Epidermal melanocyte (primary cell): ENCODE measurements at regions not wholly inside any gene's neighbourhood (a gene's known extent, or its start where the extent isn't known, plus 50 kb on each side); places are given as distances from the start of the nearest gene placed in this dataset.

ENCODE experiments used
- DNase-seq: peaks from one replicate; pipeline ENCODE4 v3.0.0; 2011; ENCODE audit warnings: low spot score; ENCODE audit not compliant: insufficient read length

DNA sequence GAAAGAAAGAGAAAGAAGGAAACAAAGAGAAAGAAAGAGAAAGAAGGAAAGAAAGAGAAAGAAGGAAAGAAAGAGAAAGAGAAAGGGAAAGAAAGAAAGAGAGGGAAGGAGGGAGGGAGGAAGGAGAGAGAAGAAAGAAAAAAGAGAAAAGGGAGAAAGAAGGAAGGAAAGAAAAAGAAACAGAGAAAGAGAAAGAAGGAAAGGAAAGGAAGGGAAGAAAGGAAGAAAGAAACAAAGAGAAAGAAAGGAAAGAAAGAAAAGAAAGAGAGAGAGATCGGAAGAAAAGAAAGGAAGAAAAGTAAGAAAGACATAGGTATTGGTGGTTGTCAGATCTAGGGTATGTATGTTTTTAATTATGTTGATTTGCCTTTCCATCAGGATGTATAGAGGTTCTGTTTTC, 342.3 kb downstream of the FOXG1 start:
- no peak for DNase-seq

DNA sequence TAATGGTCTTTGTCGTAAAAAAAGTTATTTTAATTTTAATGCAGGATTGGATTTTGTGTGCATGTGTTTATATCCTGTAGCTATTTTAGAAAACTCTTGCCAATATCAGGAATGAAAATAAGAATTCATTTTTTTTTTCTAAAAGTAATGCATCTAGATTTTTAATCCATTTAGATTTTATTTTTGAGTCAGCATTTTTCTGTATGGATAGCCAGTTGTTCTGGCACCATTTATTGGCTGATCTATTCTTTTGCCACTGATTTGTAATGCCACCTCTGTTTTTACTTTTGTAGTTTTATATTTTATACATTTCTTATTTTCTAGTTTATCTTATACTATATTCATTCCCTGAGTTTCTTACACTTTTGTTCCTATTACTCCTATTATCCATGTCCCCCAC, 343.0 kb downstream of the FOXG1 start:
- DNase-seq = no peak

DNA sequence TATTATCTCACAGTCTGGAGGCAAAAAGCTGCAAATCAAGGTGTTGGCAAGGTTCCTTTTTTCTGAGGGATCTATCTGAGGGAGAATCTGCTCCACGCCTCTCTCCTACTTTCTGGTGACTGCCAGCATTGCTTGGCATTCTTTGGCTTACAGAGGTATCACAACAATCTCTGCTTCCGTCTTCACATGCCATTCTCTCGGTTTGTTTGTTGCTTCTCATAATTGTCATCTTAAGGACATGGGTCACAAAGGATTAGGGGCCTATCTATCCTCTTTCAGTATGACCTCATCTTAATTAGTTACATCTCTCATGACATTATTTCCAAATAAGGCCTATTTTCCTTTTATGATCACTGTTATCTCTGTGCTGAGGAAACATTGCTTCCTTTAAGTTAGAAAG, 345.0 kb downstream of the FOXG1 start:
- no peak for DNase-seq

DNA sequence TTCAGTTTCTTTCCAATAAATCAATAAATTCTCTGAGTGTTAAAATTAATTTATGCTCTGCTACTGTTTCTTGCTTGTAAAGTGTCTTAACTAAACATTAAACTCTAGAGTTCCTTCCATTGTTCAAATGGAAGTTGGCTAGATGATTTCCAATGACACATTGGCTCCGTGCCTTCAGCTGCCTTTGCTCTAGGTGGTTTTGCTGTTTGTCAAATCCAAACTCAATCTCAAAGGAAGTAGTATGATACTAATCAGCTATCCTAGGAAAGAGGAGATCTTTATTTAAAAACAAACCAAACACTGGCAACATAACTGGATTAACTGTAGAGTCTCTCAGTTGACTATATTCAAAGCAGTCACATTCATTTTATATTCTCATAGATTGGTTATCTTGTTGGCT, 356.4 kb downstream of the FOXG1 start:
- no peak for DNase-seq

DNA sequence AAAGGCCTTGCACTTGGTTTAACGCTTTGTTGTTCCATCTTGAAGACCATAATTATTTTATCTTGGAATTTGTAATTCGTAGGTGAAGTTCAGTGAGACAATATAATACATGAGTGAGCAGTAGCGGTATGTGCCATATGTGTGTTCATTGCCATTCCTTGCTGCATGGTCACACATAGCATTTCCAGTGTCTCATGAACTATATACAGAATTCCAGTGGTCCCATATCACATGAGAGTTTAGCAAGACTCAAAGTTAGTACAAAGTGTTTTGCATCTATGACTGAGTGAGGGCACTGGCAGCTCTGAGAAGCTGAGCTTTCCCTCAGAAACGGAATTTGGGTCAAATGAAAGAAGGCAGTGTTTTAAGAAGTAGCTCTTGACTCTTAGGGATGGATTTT, 359.8 kb downstream of the FOXG1 start:
- DNase-seq = no peak

DNA sequence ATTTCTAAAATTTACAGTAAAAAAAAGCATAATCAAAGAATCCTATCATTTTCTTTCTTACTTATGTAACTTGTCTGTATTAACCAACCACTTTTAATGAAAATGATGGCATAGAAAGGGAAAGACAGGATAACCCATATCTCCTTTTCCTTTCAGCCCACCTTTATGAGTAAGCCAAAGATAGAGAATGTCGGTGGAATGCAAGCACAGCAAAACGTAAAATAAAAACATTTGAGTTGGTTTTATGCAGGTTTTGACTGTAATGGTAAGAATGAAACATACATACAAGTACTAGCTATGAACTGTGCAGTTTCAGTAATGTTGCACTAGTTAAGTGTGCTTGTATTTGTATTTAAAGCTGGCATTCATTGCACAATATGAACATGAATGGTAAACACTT, 360.3 kb downstream of the FOXG1 start:
- no peak for DNase-seq

DNA sequence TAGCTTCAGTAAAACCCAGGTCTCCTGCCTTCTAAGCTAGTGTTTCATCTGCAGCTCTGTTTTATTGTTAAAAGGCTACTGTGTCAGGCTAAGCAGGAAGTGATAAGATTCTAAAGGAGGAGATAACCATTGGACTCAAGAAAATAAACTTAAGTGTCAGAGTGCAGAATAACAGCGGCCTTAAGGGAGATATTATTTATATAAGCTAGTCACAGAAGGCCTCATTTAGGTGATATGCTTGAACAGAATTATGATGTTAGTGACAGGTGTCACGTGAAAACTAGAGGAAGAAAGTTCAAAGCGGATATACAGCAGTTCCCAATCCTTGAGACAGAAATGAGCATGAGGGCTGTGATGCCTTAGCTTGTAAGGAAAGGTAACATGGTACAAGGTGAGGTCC, 373.4 kb downstream of the FOXG1 start:
- DNase-seq = no peak

DNA sequence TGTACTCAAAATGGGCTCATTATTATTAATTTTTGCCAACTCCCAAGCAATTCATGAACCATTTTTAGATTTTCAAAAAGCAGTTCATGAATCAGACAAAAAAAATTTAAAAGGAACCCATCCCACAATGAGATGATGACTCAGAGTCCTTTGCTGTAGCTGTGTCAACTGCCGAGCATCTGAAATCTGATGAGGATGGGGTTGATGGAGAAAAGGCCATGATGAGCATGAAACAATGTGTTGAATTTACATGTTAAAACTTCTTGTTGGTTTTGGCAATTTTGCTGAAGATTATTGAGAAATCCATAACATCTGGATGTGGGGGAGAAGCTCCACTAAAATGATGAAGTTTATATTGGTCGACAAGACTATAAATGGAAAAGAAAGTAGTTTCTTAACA, 378.0 kb downstream of the FOXG1 start:
- DNase-seq = peak; percentile 37

DNA sequence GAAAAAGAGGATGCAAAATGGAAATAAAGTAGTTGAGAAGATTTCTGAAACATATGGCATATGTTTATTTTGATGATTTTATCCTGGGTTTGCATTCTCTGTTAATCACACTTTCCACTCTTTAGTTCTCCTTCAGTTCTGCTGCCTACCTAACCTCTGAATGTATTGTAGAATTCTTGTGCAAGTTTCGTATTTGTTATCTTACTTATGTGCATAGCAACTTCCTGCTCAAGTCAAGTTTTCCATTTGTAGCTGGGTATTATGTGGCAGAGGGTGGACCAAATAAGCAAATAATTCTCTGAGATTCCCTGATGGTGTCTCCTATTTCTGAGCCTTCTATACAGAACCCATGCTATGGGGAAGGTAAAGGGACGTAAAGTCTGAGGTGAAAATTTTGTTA, 381.6 kb downstream of the FOXG1 start:
- DNase-seq = no peak

DNA sequence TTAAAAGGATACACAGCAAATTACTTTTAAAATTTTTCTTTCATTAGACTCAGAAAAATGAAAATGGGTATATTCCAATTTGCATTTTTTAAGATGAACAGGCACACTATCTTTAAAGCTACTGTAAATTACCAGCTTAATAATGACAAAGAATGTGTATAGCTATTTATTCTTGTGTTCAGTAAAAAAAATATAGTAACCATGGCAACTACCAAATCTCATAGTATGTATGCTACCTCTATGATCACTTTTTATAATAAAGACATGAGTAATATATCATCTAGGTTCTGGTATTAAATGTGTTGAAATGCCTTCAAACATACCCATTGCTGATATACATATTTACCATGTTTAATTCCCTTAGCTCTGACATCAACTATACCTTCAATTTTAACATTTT, 383.2 kb downstream of the FOXG1 start:
- DNase-seq = no peak

DNA sequence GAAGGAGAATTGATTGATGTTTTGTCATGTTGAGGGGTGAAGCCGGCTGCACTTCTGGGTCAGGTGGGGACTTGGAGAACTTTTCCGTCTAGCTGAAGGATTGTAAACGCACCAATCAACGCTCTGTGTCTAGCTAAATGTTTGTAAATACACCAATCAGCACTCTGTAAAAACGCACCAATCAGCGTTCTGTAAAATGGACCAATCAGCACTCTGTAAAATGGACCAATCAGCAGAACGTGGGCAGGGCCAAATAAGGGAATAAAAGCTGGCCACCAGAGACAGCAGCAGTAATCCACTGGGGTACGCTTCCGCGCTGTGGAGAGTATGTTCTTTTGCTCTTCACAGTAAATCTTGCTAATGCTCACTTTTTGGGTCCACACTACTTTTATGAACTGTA, 384.1 kb downstream of the FOXG1 start:
- DNase-seq = no peak

DNA sequence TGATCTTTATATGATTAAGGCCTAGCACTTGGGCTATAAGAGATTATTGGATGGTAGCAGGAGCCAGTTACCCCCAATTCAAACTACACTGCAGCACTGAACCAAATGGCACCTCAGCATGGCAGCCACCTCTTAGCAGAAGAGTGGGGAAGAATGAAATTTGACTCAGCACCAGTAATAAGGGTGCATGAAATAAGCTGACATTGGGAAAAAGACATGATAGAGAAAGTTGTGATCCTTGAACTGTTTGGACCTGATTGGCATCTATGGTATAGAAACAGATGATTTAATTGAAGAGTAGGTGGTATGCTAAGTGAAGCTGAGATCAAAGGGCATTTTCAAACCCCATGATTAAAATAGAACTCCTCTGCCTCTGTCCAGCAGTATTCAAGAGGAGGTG, 389.5 kb downstream of the FOXG1 start:
- DNase-seq = no peak

DNA sequence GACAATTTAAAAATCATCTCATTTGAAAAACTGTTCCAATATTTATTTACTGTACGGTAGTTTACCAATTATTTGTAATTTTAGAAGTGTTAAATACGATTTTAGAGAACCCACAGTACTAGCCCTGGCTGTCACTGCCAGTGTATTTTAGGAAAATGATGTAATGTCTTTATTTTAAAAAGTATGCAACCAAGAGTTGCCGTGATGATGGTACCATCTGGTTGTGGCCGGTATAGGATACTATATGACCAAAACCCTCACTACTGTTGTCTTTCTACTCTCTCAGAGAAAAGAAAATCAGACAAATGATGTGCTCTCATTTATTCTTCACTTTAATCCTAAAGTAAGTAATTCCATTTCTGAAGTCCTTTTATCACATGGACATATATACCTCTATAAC, 395.0 kb downstream of the FOXG1 start:
- no peak for DNase-seq

DNA sequence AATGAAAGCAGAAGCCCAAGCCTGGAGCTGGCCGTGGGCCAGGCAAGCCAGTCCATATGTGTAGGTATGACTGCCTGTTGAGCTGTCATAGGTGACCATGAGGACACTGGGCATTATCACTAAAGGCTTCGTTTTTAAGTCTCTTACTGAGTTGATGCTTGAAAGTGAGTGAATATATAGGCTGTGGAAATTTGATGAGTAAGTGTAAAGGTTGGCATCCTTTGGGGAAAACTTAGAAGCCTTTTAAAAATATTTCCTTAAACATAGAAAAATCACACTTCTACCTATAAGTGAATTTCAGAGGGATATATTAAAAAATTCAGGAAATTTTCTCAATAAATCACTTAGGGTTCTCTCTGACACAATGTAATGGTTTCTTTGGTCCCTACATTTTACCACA, 396.5 kb downstream of the FOXG1 start:
- DNase-seq = no peak

DNA sequence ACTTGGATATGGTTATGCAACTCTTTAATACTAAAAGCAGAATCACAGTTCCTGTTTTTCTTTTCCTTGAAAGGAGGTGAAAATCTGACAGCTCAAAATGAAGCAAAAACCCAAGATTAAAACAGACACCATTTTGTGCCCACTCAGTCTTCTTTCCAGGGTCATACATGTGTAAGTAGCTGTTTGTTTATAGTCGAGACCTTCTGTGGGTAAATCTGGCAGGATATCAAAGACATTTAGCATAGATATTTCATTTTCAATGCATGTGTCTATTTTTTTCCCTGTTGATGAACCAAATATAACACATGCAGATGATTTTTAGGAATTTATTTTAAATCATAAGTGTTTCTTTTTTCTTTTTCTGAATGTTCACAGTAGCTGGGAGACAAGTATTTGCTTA, 398.8 kb downstream of the FOXG1 start:
- no peak for DNase-seq

DNA sequence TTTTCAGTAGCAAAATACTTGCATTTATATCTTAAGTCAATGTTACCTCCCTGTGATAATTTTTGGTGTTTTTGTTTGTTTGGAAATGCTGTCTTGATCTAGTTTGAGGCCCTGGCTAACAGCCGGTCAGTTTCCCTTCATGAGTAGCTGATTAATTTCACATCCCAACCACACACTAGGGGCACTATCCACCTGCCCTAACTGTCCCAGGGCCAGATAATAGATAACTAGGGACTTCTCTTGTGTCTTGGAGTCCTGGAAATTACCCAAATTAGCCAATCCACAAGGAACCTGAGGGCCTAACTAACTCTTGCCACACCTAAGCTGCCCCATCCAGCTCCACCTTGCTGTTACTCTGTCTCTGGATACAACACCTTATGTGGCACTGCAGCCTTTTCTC, 399.9 kb downstream of the FOXG1 start:
- no peak for DNase-seq

DNA sequence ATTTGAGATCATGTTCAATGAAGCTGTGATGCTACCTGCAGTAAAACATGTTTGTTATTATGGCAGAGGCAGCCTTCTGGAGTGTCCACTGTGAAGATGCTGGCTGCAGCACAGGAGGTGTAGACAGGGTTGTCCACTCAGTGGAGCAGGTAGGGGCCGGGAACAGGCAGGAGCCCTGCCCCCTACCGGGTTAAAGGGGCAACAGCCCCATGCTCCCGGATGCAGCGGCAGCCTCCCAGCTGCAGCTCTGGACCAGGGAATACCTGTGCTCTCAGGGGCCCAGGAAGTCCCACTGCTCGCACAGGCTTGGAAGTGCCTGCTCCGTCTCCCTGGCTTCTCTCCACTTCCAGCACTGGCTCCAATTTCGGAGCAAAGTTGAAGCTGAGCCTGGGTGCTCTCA, 401.6 kb downstream of the FOXG1 start:
- no peak for DNase-seq

DNA sequence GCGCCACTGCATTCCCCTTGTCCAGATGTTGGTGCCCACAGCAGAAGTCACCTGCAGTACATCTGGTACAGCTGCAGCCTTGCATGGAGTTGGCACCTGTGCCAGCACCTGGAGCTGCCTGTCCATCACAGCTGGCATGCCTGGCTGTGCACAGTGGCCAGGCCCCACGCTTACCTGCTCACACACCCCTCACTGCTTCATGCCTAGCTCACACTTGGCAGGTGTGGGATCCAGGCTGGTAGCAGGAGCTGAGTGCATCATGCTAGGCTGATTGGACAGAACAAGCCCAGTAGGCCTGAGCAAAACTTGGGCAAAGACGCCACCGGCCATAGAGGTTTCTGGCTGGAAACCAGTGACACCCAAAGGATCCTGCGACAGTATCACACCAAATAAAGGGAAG, 402.8 kb downstream of the FOXG1 start:
- no peak for DNase-seq

DNA sequence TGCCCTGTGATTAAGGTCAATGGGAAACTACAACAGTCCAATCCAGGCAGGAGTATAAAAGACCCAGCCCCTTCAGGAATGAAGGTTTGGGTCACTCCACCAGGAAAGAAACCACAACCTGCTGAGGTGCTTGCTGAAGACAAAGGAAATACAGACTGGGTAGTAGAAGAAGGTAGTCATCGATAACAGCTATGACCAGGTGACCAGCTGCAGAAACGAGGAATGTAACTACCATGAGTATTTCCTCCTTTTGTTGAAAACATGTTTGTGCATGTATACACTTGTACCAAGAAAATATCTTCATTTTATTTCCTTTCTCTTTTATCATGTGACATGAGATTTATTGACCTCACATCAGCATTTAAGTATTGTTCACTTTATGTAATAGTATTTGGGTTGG, 409.1 kb downstream of the FOXG1 start:
- no peak for DNase-seq

DNA sequence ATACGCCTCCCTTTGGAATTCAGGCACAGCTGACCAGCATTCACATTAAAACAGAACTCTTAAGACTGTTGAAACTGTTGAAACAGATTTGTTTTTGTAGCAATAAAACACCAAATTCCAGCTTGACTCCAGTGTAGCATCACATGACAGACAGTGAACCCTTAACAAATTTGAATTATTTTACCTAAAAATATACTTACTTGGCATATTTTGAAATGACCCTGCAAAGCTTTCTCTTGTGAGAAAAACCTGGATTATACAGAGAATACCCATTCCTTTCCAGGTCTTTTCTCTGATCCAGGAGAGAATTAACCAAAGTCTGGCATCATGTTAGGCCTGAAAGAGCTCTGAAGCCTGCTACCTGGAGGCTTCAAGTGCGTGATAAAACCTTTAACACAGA, 410.3 kb downstream of the FOXG1 start:
- DNase-seq = no peak

DNA sequence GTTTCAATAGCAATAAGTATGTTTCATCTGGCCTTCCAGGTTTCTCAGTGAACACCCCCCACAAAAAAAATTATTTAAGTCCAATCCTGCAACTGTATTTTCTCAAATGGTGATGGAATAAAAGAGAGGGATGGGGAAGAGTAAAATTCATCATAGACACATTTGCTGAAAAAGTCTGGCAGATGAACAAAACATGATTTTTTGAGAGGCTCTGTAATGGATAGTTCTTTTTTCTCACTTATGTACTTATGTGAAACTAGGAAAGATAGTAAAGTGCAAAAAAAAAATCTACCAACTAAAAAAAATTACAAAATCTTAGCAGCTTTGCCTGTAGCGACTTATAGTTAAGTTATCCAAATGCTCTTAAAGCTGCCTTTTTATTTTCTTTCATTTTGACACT, 412.4 kb downstream of the FOXG1 start:
- no peak for DNase-seq

DNA sequence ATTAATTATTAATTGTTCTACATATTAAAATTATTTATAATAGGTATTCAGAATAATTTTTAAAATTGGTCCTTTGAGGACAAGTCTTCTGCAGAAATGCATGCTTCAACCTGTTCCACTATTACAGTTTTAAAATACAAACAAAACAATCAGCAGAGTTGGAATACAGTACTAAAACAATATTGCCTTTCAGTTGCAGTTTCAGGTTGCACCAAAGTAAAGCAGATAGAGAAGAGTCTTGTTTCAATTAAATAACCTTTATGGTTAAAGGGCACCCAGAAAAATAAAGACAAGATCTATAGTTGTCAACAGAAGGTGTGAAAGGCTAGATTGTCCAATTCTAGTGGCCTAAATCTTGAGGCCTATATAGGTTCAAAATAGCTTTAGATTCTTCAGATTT, 424.5 kb downstream of the FOXG1 start:
- DNase-seq = no peak

DNA sequence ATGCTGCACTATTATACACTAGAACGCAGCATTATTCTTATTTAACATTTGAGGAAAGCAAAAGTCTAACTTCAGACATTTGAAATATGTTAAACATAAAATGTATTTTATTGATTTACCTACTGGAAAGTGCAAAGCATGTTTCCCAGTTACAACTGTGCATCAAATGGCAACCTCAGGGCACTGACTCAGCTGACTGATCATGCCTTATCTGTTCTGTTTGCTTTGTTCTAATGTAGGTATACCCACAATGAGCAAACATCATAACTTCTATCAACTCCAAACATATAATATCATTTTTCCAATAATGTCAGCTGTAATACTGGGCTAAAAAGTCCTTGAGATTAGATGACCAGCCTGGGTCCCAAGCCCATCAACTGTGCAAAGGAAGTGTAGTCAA, 431.0 kb downstream of the FOXG1 start:
- no peak for DNase-seq

DNA sequence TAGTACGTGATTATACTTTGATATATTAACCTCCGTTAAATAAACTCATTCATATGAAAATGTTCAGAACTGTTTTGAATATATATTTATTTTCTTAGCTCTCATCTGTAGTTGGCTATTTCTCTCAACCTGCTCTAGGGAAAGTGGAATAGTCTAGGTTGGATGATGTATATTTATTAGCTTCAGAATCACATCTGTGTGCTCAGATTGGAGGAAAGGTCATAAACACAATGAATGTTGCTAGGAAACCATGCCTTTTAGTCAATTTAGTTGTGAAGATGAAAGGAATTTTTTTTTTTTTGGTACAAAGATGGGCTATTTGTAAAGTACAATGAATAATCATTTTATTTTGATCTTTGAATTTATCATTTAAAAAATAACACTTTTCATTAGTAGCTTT, 439.1 kb downstream of the FOXG1 start:
- DNase-seq = no peak

DNA sequence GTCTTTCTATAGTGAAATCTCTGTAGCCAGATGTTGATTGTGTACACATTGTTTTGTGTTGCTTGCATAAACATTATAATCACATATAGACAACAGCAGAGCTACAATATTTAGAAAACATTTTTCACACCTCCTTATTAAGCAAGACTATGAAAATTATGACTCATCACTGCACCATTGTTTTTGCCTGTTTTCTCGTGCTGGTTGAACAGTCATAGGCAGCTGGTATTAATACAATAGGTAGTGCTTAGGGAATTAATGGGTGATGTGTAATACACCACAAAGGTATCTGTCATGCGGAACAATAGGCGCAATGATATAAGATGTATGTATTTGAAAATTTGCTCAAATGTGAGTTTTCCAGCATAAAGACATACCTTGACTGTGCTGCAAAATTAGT, 449.3 kb downstream of the FOXG1 start:
- no peak for DNase-seq
